T47D (cell line): ENCODE measurements at regions not wholly inside any gene's neighbourhood (a gene's known extent, or its start where the extent isn't known, plus 50 kb on each side); places are given as distances from the start of the nearest gene placed in this dataset.

Source experiments
- DNase-seq, 2 experiments: peaks; one replicate each; pipeline versions ENCODE4 v3.0.0 to v3.0.0-alpha.2; 2011 to 2012; ENCODE audit warnings: low read depth in 1 of 2, low spot score in 1 of 2
- JUND ChIP-seq: IDR thresholded peaks from 2 replicates; pipeline ENCODE4 v1.6.1; 2012; ENCODE audit warnings: low read depth
- in situ Hi-C: cut with HindIII; loops from 2 replicates; pipeline ENCODE4 v1.10.0; 2016; ENCODE audit warnings: low sequenced_read_pairs, low pct_unique_long_range_greater_than_20kb

DNA sequence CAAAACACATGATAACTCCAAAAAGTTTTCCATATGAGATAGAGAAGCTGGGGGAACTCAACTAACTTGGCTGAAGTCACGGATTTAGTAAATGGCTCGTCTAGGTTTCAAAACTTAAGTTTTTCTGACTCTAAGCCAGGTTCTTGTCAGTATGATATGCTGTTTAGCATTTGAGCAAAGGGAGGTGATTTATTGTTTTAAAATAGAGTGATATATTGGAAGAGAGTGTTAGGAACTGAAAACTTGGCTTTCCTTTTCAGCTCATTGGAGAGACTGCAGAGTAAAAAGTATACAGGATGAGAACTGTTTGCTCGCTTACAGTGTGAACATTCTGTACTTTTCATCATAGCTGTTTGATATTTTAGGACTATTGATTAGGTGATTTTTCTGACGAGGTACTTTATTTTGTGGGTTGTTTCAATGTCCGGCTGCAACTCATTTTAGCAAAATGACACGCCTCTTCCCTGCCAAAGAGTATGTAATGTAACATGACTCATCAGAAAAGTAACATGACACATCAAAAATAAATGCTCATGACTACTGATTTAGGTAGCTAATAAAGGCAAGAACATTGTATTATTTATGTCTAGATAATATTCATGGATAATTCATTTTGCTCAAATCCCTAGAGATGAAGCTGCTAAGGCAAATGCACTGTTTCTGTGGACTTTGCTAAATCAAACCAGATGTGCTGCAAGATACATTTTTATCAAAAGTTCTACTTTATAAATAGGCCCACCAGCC, 355.1 kb downstream of the GPATCH2 start:
- in situ Hi-C loops, result no loop called here
- peak in 1 of 2 experiments; percentile 9 for DNase-seq
- TF ChIP-seq JUND, result no peak

DNA sequence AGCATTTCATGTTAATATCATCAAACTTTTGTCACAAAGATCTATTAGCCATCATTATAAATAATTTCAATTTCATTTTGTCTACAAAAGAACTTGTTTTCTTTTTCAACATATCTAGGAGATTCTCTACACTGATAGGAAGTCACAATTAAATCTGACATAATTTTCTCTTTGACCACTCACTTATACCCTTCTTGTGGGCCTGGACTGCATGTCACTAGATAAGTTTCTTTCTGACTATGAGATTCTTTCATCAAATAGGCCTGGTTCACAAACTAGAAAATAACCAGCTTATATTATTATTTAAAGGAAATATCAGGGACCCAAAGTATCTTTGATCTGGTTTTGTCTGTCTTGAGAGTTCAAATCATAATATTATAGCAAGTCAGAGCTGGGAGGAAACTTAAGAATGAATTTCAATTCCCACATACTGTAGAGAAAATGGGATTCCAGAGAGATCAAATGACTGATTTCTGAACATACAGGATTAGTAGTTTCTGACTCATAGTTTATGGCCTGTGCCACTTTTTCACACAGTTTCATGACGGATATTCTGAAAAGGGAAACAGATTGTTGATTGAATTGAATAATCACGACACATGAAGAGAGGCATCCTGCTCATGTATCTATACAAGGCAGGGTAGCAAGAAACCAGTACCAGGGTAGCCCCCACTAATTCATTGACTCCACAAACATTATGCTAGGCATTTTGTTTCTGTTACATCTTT, 355.8 kb downstream of the GPATCH2 start:
- no peak for TF ChIP-seq JUND
- in situ Hi-C loops, result no loop called here
- DNase-seq, result no peak

DNA sequence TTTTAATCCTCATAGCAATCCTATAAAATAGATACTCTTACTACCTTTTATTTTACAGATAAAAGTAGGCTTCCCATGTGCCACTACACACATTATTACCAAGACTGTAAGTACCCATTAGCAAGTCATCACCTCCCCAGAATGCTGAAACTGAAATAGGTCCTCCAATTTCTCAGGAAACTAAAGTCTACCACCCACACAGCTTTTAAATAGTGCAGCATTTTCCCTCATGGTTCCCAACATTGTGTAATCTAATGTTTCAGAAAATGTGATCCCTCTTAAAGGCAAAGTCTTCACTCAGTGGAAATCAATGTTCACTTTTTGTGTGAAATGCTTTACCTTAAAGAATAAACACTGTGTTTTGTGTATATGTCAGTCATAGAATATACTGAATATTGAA, 356.5 kb downstream of the GPATCH2 start:
- no peak for DNase-seq
- no peak for TF ChIP-seq JUND
- in situ Hi-C loops, result no loop called here

DNA sequence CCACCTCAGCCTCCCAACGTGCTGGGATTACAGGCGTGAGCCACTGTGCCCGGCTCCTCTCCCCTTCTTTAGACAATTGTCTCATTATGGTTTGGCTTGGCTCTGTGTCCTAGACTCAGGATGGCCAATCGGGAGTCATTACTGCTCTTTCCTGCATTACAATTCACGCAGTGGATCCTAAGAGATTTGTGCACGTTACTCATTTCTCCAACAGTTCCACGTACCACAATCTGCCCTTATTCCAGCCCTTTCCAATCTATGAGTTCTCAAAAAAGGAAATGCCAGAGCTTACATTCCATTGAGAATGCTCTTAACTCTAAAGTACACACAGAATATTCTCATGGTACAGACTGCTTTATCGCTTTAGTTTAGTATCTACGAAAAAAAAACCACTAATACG, 357.0 kb downstream of the GPATCH2 start:
- in situ Hi-C loops, result no loop called here
- TF ChIP-seq JUND, result no peak
- no peak for DNase-seq

DNA sequence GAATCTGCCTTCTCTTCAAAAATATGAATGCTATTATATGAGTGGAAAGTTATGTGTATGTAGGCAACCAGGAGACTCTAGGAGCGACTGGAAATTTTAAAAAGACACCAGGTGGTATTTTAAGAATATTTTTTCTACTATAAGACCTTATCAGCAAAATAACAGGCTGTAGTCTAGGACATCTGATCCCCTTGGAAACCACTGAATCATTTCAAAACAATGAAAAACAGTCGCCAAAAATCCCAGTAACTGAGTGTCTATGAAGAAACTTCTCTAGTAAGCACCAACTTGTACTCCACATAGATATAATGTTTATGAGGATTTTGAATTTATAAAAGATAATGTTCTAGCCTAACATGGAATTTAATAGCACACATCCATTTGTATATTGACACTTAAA, 358.5 kb downstream of the GPATCH2 start:
- in situ Hi-C loops, result no loop called here
- no peak for DNase-seq
- no peak for TF ChIP-seq JUND

DNA sequence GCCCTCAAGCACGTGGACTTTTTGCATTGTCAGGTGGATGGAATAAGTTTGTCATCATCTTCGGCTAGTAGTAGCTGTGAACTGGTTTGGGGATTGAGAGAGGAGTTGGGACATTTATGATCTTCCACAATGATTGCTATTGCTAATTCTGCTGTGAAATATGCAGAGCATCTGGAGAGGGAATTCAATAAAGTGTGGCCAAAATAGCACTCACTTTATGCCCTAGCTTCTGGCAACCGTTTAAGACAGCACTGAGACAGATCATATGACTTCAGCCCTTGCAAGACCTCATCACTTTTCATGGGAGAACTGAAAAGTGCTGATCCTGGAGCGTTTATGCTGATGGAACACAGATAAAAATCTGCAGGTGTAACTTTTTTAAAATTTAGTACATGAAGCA, 360.8 kb downstream of the GPATCH2 start:
- no peak for TF ChIP-seq JUND
- DNase-seq, result no peak
- in situ Hi-C loops, result no loop called here

DNA sequence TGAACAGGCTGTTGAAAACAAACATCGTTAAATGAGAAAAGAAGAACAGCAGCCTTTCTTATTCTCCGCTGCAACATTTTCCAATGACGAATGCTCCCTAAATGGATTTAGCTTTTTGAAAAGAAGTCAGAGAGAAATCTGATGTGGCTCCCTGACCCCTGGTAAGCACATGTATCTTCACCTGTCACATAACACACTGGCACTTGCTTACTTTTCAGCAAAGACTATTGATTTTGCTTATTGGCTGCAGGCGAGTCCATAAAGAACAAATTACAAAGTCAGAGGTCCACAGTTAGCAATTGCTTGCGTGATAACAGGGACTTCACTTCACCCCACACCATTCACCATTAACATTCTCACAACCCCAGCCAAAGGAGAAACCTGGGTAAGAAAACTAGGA, 362.8 kb downstream of the GPATCH2 start:
- no peak for DNase-seq
- no peak for TF ChIP-seq JUND
- in situ Hi-C loops, result no loop called here

DNA sequence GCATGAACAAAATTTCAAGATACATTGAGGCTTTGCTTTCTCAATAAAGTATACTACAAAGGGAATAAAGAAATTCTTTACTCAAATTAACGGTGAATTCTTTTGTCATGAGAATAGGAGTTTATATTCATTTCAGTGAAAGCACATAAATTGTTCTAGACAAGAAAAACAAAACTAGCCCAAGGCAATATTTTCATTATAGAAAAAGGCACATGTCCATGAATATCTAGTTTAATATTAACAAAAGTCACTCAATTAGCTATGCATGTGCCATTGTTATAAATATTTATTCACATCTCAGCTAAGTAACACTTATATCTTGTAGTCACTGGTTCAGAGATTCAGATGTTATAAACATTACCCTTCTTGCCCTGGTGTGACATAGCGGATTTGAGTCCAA, 369.3 kb downstream of the GPATCH2 start:
- in situ Hi-C loops, result no loop called here

DNA sequence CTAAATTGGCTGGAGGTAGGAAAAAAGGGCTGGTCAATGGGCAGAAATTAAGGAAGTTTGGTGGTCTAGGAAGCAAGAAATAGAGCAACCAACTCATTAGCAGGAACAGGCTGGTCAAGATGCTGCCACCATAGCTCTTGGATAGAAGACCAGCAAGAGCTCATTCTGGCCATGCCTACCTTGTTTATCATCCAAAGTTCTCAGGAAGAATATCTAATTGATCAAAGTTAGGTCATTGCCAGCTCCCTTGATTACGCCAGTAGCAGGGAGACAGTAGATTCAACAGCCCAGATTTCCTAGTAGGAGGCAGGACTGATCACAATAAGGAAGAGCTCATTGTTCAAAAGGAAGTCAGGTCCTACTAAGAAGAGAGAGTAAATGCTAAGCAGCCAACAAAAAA, 370.2 kb downstream of the GPATCH2 start:
- no peak for DNase-seq
- no peak for TF ChIP-seq JUND
- in situ Hi-C loops, result no loop called here

More for the DNA sequence above, 369.3 kb downstream of the GPATCH2 start:
- no peak for TF ChIP-seq JUND
- DNase-seq, result no peak

DNA sequence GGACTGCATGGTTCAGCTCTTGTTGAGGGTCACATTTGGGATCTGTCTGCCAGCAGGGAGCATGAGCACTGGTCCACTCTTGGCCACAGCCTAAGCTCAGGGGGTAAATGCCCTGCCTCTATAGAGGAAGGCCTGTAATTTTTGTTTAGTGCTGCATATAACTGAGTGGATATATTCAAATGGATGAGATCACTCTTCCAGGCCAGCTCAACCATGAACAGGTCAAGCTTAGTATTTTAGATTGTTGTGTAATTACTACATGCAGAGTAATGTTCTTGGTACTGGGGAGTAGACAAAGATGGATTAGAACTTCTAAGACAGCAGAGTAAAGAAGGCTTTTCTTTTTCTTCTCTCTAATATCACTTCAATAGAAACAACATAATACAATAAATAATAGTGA, 376.9 kb downstream of the GPATCH2 start:
- DNase-seq, result no peak
- no peak for TF ChIP-seq JUND
- in situ Hi-C loops, result no loop called here

DNA sequence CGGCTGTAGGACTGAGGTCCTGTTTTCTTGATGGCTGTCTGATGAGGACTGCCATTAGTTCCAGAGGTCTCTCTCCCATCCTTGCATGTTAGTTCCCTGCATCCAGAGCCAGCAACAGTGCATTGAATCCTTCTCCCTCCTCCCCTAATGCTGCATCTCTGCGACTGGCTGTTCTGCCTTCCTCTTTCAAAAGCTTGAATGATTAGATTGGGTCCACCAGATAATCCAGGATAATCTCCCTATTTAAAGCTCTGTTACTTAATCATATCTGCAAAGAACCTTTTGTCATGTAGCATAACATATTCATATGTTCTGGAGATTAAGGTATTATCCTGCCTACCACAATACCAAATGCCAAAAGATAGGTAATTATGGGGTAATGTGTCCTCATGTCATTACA, 377.5 kb downstream of the GPATCH2 start:
- DNase-seq, result no peak
- in situ Hi-C loops, result no loop called here
- no peak for TF ChIP-seq JUND

DNA sequence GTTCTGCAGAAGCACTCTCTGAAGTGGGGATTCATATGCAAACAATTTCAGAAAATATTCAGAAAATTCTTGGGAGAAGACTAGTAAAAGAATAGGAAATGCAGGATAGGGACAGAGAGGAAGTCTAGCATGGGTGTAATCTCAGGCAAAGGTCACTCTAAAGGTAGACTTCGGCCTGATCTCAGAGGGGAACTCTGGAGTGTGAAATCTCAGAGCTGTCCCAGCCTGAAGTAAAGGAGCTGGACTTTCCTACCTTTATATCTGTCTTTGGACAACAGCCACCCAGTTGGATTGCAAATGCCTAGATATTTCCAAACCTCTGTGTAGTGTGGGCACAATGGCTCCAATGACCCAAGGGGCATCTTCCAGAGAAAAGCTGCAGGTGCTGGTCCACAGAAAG, 379.8 kb downstream of the GPATCH2 start:
- TF ChIP-seq JUND, result no peak
- in situ Hi-C loops, result no loop called here
- no peak for DNase-seq

DNA sequence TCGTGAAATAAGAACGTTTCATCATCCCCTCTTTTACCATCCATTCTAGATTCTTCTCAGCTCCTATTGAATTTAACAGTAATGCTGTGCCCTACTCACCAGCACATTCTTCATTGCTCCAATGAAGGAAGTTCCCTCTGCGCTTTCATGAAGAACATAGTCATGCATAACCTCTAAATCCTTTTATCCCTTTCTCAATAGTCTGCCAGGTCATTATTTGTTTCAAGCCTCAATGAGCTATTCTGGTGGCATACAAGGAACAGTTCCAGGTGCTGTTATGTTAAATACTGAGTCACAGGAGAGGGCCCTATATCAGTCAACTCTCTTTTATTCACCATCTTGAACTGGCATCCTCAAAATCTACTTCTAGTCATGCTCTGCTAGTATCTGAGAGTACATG, 381.0 kb downstream of the GPATCH2 start:
- TF ChIP-seq JUND, result no peak
- in situ Hi-C loops, result no loop called here
- DNase-seq, result no peak
